ENCODE measurements at regions not wholly inside any gene's neighbourhood (a gene's known extent, or its start where the extent isn't known, plus 50 kb on each side); places are given as distances from the start of the nearest gene placed in this dataset.

GRCh38 chr2:128538396-128538795, 219.7 kb upstream of the HS6ST1 start:
- TF ChIP-seq CTCF (optimal IDR thresholded peaks at IDR 0.05 in 1 of 3, IDR thresholded peaks at IDR 0.05 in 1 of 3, conservative IDR thresholded peaks at IDR 0.05 in 1 of 3; ENCODE audit: extremely low read depth in 1 of 3, insufficient read depth in 2 of 3, low read length in 3 of 3) (no peak), EZH2 (IDR thresholded peaks at IDR 0.05; ENCODE audit: low read length) (no peak)
